OCI-LY7 (cell line): ENCODE measurements at regions not wholly inside any gene's neighbourhood (a gene's known extent, or its start where the extent isn't known, plus 50 kb on each side); places are given as distances from the start of the nearest gene placed in this dataset.

Source experiments
- CTCF ChIP-seq: fragments of 200-600 bp; sonication (generic); conservative IDR thresholded peaks from 2 replicates; pipeline ENCODE4 v1.5.1; 2014; ENCODE audit warnings: mild to moderate bottlenecking, antibody characterized with exemption, low read length, moderate library complexity, mixed read lengths
- EZH2phosphoT487 ChIP-seq: fragments of 200-600 bp; sonication (generic); IDR thresholded peaks from 2 replicates; pipeline ENCODE4 v1.6.1; 2018; ENCODE audit warnings: low read depth, borderline replicate concordance, mild to moderate bottlenecking, mixed run types, antibody characterized with exemption, low read length, moderate library complexity, mixed read lengths

GRCh38 chr18:22525313-22525712 is 107.6 kb upstream of the CTAGE1 start:
- TF ChIP-seq CTCF, result no peak
- no peak for TF ChIP-seq EZH2phosphoT487
